Mammary epithelial cell (primary cell): ENCODE measurements at regions not wholly inside any gene's neighbourhood (a gene's known extent, or its start where the extent isn't known, plus 50 kb on each side); places are given as distances from the start of the nearest gene placed in this dataset.

Source experiments
- EZH2 ChIP-seq: IDR thresholded peaks from 2 replicates; pipeline ENCODE4 v1.6.1; 2012; ENCODE audit warnings: low read length, inconsistent platforms, borderline replicate concordance
- TF ChIP-seq, protein P1 (sequence below), 2 donors: IDR thresholded peaks in 1 of 2; conservative IDR thresholded peaks in 1 of 2; 2 replicates each; pipeline ENCODE4 v1.5.1; 2011 to 2012; ENCODE audit warnings: inconsistent platforms in 2 of 2, low read length in 2 of 2, mild to moderate bottlenecking in 2 of 2, control low read depth in 1 of 2, low read depth in 1 of 2; ENCODE audit not compliant: insufficient read depth in 1 of 2; ENCODE audit errors: extremely low read depth in 1 of 2

DNA sequence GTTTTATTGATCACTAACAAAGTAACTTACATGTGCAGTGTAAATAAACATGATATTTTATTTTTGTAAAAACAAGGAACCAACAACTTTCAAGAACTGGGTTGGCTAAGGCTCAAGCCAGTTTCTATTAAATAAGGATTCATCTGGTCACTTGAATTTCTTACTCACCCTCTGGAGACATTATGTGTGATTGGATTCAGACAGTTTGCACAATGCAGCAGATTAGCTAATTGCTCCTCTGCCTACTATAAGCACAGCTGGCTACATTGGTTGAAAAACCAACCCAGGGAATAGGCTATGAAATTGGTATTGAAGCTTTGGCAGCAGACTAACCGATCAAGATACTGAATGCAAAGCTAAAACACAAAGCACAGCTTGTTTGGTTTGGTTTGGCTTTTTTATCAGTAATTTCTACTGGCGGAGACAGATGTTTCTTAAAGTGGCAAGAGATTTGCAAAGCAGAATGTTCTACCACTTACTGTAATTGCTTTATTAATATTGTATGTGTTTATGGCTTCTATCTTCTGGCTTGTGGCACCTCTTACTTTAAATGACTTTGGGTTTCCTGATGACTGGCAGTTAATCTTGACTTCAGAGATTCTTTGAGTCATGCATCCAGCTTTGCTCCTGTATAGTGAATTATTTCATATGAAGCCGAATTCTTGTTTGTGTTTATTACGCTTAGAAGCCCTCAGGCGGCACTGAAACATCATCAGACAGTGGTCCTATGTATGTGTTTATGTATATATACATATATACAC lies 231.5 kb downstream of the MPDZ start:
- TF ChIP-seq, protein P1, sequence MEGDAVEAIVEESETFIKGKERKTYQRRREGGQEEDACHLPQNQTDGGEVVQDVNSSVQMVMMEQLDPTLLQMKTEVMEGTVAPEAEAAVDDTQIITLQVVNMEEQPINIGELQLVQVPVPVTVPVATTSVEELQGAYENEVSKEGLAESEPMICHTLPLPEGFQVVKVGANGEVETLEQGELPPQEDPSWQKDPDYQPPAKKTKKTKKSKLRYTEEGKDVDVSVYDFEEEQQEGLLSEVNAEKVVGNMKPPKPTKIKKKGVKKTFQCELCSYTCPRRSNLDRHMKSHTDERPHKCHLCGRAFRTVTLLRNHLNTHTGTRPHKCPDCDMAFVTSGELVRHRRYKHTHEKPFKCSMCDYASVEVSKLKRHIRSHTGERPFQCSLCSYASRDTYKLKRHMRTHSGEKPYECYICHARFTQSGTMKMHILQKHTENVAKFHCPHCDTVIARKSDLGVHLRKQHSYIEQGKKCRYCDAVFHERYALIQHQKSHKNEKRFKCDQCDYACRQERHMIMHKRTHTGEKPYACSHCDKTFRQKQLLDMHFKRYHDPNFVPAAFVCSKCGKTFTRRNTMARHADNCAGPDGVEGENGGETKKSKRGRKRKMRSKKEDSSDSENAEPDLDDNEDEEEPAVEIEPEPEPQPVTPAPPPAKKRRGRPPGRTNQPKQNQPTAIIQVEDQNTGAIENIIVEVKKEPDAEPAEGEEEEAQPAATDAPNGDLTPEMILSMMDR (conservative IDR thresholded peaks at IDR 0.05 in 1 of 2, IDR thresholded peaks at IDR 0.05 in 1 of 2; ENCODE audit: extremely low read depth in 1 of 2, insufficient read depth in 1 of 2, low read depth in 1 of 2, low read length in 2 of 2), result no peak
- TF ChIP-seq EZH2, result no peak
